HG03565 (cell line): ENCODE measurements at regions not wholly inside any gene's neighbourhood (a gene's known extent, or its start where the extent isn't known, plus 50 kb on each side); places are given as distances from the start of the nearest gene placed in this dataset.
"Not testable (repeated sequence)": the region's sequence is repeated elsewhere in the genome, so short reads cannot be mapped to it uniquely, and the experiment has no call there.

Experiments used
- ATAC-seq: cut with Tn5 transposase; IDR thresholded peaks from one replicate; pipeline ENCODE4 v1.9.1; 2021; ENCODE audit warnings: mild to moderate bottlenecking, moderate library complexity; ENCODE audit not compliant: unreplicated experiment

GRCh38 chr7:115654384-115655214 is 376.0 kb downstream of the TFEC start:
- no peak for ATAC-seq

DNA sequence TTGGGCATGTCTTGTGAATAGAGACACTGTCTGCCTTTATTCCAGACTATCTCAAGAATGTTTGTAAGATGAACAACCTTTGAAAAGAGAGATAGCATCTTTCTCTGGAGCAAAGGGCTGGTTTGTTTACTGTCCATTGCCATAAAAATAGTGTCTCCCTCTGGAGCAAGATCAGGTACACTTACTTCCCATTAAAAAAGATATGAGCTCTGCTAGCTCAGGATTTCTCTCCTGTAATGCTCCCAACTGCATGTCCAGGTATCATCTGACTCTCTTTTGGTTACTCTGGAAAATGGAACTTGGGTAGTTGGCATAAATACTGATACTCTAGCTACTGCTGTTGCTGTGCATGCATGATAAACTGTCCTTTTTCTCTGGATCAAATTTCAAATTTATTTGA is 381.1 kb downstream of the TFEC start:
- ATAC-seq: no peak

DNA sequence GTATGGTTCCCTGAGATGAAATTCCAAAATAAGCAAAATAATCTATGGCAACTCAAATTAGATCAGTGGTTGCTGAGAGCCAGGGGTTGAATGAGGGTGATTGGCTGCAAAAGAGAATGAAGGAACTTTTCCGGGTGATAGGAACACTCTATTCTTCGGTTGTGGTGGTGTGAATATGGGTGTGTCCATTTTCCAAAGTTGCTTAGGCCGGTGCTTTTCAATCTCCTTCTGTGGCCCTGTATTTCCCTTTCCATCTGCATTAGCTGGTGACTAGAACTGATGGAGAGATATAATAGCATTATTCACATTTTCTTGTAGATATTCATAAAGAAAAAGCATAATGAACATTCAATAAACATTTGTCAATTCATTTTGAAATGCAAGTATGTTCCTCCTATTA is 382.9 kb downstream of the TFEC start:
- no peak for ATAC-seq

GRCh38 chr7:115642194-115642593 is 388.4 kb downstream of the TFEC start:
- no peak for ATAC-seq

GRCh38 chr7:115638853-115639252 is 391.7 kb downstream of the TFEC start:
- no peak for ATAC-seq

DNA sequence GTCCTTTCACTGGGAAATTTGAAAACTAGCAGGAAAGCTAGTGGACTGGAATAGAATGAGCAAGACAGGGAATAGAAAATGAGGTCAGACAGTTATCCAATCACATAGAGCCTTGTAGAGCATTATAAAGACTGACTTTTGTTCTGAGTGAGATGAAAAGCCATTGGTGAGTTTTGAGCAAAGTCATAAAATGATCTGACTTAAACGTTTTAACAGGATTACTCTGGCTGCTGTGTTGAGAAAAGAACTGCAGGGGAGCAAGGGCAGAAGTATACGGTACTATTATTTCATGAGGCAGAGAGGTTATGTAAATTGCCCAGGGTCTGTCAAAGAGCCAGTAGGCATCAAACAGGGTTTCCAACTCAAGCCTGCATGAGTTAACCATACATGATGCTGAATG is 393.4 kb downstream of the TFEC start:
- no peak for ATAC-seq

DNA sequence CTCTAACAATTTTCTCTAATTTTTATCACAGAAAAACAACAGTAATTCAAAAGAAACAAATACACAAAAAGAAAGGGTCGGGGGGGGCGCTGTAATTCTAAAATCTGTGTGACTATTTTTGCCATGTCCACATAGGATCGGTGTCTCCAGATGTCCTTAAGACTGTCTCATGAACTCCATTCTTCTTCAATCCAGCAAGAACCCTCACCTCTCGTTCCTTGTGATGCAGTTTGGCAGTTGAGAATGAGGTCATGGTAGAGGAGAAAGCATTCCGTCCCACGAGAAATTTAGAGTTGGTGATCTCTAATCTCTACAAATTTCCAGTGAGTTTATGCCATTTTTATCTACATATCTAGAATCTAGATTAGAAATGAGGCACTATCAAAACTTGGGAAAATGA is 394.7 kb downstream of the TFEC start:
- ATAC-seq: no peak

DNA sequence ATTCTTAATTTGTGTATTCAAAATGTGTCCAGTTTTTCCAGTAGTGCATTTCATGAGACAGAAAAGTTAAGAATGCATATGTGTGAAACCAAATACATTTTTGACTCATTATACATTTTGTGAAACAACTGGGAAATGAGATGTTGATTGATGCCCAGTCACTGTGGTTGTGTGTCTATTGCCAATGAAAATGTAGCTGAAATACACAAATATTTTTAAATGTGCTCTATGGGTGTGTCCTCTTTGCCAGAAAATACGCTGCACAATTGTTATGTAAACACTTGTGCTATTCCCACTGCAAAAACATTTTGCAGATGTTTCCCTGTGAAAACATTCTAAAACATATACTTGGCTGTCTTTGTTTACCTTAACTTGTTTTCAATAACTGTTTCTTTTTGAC is 395.2 kb downstream of the TFEC start:
- no peak for ATAC-seq

GRCh38 chr7:115634633-115635032 is 395.9 kb downstream of the TFEC start:
- no peak for ATAC-seq

DNA sequence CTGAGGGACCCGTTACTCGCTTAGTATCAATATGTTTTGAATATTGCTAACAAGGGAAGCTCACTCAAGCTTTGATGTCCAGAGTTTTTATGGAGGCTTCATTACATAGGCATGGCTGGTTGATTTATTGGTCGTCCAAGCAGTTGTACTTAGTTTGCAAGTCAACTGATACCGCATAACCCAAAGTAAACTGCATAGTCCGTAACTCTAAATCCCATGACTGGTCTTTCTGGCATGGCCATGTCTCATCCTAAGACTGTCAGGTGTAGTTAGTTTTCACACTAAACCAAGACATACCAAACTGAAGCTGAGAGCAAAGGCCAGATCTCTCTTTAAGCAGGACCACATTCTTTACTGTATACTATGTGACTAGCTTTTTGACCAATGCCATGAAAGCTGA is 397.9 kb downstream of the TFEC start:
- no peak for ATAC-seq

GRCh38 chr7:115631782-115632181 is 398.8 kb downstream of the TFEC start:
- no peak for ATAC-seq

DNA sequence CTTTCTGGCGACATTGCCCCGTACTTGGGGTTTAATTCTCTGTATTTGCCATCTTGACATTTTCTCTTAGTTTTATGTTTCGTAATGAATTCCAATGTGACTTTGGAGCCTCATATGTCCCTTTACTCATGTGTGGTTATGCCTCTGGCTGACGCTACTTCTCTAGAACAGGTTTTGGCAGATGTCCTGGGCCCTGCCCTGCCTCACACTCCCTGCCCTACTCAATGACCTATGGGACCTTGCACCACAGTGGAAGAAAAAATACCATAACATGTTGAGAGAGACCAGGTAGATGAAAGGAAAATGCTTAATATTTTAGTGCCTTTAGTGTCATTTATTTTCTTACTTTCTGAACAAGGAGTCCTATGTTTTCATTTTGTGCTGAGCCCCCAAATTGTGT is 400.5 kb downstream of the TFEC start:
- ATAC-seq: no peak

GRCh38 chr7:115618676-115619075 is 411.9 kb downstream of the TFEC start:
- ATAC-seq: no peak

- ATAC-seq: no peak
These were observed 416.7 kb downstream of the TFEC start for GRCh38 chr7:115613836-115614235.

DNA sequence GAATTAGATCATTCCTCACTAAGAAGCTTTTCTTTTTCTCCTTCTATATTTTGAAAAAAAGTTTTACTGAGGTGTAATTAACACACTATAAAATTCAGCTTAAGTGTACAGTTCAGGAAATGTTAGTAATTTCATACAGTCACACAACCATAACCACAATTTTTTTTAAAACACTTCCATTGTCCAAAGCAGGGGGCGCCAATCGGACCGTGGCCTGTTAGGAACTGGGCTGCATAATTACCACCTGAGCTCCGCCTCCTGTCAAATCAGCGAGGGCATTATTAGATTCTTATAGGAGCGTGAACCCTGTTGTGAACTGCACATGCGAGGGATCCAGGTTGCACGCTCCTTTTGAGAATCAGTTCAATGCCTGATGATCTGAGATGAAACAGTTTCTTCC is 427.1 kb downstream of the TFEC start:
- no peak for ATAC-seq

DNA sequence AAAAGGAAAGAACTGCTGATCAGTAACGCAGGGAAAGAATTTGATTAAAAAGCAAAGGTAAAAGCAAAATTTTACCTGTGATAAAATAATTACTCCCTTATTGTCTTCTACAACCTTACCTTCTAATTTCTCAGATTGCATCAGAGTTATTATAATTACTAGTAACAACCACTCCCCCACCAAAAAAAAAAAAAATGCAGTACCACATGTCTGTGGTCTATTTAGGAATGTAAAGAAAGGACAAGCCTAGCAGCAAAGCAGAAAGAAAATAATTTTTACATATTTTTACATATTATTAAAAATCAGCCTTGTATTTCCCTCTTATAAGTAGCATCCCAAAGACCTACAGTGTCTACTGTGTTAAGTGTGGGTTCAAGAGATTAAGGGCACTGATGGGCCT is 430.4 kb downstream of the TFEC start:
- ATAC-seq: no peak

DNA sequence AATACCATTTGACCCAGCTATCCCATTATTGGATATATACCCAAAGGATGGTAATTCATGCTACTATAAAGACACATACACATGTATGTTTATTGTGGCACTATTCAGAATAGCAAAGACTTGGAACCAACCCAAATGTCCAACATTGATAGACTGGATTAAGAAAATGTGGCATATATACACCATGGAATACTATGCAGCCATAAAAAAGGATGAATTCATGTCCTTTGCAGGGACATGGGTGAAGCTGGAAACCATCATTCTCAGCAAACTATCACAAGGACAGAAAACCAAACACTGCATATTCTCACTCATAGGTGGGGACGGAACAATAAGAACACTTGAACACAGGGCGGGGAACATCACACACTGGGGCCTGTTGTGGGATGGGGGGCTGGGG is 431.4 kb downstream of the TFEC start:
- not testable (repeated sequence) for ATAC-seq

DNA sequence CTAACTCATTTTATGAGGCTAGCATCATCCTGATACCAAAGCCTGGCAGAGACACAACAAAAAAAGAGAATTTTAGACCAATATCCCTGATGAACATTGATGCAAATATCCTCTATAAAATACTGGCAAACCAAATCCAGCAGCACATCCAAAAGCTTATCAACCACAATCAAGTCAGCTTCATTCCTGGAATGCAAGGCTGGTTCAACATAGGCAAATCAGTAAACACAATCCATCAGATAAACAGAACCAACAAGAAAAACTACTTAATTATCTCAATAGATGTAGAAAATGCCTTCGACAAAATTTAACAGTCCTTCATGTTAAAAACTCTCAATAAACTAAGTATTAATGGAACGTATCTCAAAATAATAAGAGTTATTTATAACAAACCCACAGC is 433.3 kb downstream of the TFEC start:
- not testable (repeated sequence) for ATAC-seq

DNA sequence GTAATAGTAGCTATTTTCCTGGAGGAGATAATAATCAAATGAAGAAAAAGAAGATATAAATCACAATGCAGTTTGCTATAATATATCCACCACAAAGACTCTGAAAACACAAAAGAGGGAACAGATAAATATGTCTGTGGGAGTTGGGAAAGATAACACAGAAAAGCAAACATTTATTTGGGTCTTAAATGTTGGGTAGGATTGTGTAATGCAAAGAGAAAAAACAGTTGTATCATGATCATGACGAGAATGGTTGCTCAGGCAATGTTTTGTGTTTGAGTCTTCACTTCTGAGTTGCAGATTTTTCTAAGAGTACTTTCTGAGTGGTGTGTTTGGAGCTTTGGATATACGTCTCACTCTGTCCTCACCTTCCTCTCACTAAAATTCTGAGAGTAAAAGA is 437.5 kb downstream of the TFEC start:
- no peak for ATAC-seq

DNA sequence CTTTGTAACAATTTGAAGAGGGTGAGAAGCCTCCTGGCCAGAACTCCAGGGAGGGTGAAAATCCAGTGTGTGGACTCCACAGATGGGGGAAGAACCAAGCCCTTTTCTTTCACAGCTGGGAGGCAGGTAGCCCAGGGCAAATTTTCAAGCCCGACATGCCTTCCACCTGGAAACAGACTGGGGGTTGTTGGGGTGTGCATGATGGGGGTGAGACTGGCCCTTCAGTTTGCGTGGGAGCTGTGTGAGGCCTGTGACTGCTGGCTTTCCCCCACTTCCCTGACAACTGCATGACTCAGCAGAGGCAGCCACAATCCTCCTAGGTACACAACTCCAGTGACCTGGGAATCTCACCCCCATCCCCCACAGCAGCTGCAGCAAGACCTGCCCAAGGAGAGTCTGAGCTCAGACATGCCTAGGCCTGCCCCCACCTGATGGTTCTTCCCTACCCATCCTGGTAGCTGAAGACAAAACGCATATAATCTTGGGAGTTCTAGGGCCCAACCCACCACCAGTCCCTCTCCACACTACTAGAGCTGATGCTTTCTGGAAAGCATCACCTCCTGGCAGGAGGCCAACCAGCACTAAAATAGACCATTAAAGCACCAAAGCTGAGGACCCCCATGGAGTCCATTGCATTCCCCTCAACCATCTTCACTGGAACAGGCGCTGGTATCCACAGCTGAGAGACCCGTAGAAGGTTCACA is 445.4 kb downstream of the TFEC start:
- no peak for ATAC-seq

- no peak for ATAC-seq
These were observed 447.6 kb downstream of the TFEC start for GRCh38 chr7:115582956-115583355.

GRCh38 chr7:115578576-115578975 is 452.0 kb downstream of the TFEC start:
- ATAC-seq: no peak
